ENCODE measurements at regions not wholly inside any gene's neighbourhood (a gene's known extent, or its start where the extent isn't known, plus 50 kb on each side); places are given as distances from the start of the nearest gene placed in this dataset.

- no peak for DNase-seq
Measured at GRCh38 chr3:35529337-35529736, 110.0 kb upstream of the ARPP21 start.

GRCh38 chr3:35537265-35537664, 102.1 kb upstream of the ARPP21 start:
- DNase-seq, result peak; percentile 5 to 68

More at GRCh38 chr3:35529337-35529736, 110.0 kb upstream of the ARPP21 start:
- TF ChIP-seq GATA1 (IDR thresholded peaks at IDR 0.05; ENCODE audit: low read depth, low read length) (no peak), POLR2A (IDR thresholded peaks at IDR 0.05; ENCODE audit: low read length) (no peak)

GRCh38 chr3:35544976-35545375, 94.3 kb upstream of the ARPP21 start:
- DNase-seq, result no peak
- TF ChIP-seq POLR2A (IDR thresholded peaks at IDR 0.05; ENCODE audit: low read length) (no peak), GATA1 (IDR thresholded peaks at IDR 0.05; ENCODE audit: low read depth, low read length) (no peak)

More at GRCh38 chr3:35537265-35537664, 102.1 kb upstream of the ARPP21 start:
- TF ChIP-seq GATA1 (IDR thresholded peaks at IDR 0.05; ENCODE audit: low read depth, low read length), result no peak

GRCh38 chr3:35549690-35550089, 89.6 kb upstream of the ARPP21 start:
- TF ChIP-seq POLR2A (IDR thresholded peaks at IDR 0.05; ENCODE audit: low read length), result no peak
- TF ChIP-seq GATA1 (IDR thresholded peaks at IDR 0.05; ENCODE audit: low read depth, low read length), result no peak
- DNase-seq, result no peak

- no peak for TF ChIP-seq GATA1 (IDR thresholded peaks at IDR 0.05; ENCODE audit: low read depth, low read length)
- no peak for TF ChIP-seq POLR2A (IDR thresholded peaks at IDR 0.05; ENCODE audit: low read length)
- no peak for DNase-seq
Measured at GRCh38 chr3:35562141-35562540, 77.2 kb upstream of the ARPP21 start.

GRCh38 chr3:35565048-35565447, 74.3 kb upstream of the ARPP21 start:
- no peak for TF ChIP-seq POLR2A (IDR thresholded peaks at IDR 0.05; ENCODE audit: low read length)
- no peak for TF ChIP-seq GATA1 (IDR thresholded peaks at IDR 0.05; ENCODE audit: low read depth, low read length)
- no peak for DNase-seq
